HepG2 (cell line): ENCODE measurements at regions not wholly inside any gene's neighbourhood (a gene's known extent, or its start where the extent isn't known, plus 50 kb on each side); places are given as distances from the start of the nearest gene placed in this dataset.

ENCODE experiments used
- ATAC-seq: fragments of 200-7000 bp; cut with Tn5 transposase; 3 replicates; pipeline ENCODE4 v1.9.1; 2020; ENCODE audit warnings: mild to moderate bottlenecking, moderate library complexity
- BruUV-seq: library from RNA; stranded (reverse); fragments of 400-500 nt; replicated peaks from 2 replicates; lab custom pipeline; 2021; lab: Mats Ljungman, UMichigan
- CTCF ChIA-PET: fragments of 300-600 bp; formaldehyde crosslinking; extraction: SDS; loops from one replicate; lab custom pipeline; 2021; ENCODE audit warnings: low total read pairs, inconsistent platforms, low intra/inter-chr PET ratio; lab: Yijun Ruan, JAX
- POLR2A ChIA-PET: fragments of 350-600 bp; sonication (Branson Sonifier 250); formaldehyde crosslinking; loops from one replicate; lab custom pipeline; 2020; ENCODE audit warnings: antibody characterized with exemption, inconsistent platforms; lab: Yijun Ruan, JAX
- DNase-seq: peaks from one replicate; pipeline ENCODE4 v3.0.0-alpha.2; 2015; ENCODE audit warnings: low spot score
- FAIRE-seq: peaks from 3 replicates; lab custom pipeline; 2011; peaks lifted over from hg19 to GRCh38; lab: Jason Lieb, UNC
- H2AFZ ChIP-seq: one replicate; pipeline ENCODE4 v1.6.1; 2011; ENCODE audit warnings: low read length, inconsistent platforms
- H3K27ac ChIP-seq: fragments of 300-600 bp; 3 replicates; pipeline ENCODE4 v1.8.0; 2011; ENCODE audit warnings: mixed run types, mild to moderate bottlenecking, mixed read lengths, low read length, inconsistent platforms; ENCODE audit not compliant: insufficient read depth; ENCODE audit errors: extremely low read length
- H3K27me3 ChIP-seq, 2 experiments: fragments of 200-600 bp in 1 of 2; 2 replicates in 1 of 2; 3 replicates in 1 of 2; pipeline versions ENCODE4 v1.6.0 to v1.8.0; 2011; ENCODE audit warnings: low read length in 2 of 2, mild to moderate bottlenecking in 2 of 2, moderate library complexity in 2 of 2, inconsistent platforms in 1 of 2; ENCODE audit not compliant: insufficient read depth in 2 of 2, control insufficient read depth in 1 of 2
- H3K36me3 ChIP-seq, 2 experiments: fragments of 200-600 bp in 1 of 2; replicated peaks in 1 of 2; 2 replicates in 1 of 2; 3 replicates in 1 of 2; pipeline versions ENCODE4 v1.5.1 to v1.8.0; 2011; ENCODE audit warnings: low read length in 2 of 2, inconsistent platforms in 1 of 2; ENCODE audit not compliant: insufficient read depth in 2 of 2, control insufficient read depth in 1 of 2
- H3K4me1 ChIP-seq: 2 replicates; pipeline ENCODE4 v1.5.1; 2012; ENCODE audit warnings: low read length, inconsistent platforms; ENCODE audit not compliant: insufficient read depth
- H3K4me2 ChIP-seq: 2 replicates; pipeline ENCODE4 v1.6.0; 2011; ENCODE audit warnings: low read depth, low read length, inconsistent platforms
- H3K4me3 ChIP-seq, 3 experiments: fragments of 200-600 bp in 1 of 3; sonication (generic), shearing (Covaris generic) in 1 of 3; replicated peaks in 1 of 3; 2 replicates each; pipeline ENCODE4 v1.5.1; 2011 to 2016; ENCODE audit warnings: low read length in 3 of 3, inconsistent platforms in 2 of 3, low read depth in 2 of 3, mild to moderate bottlenecking in 2 of 3, control low read depth in 1 of 3, mixed read lengths in 1 of 3; ENCODE audit not compliant: insufficient read depth in 1 of 3
- H3K79me2 ChIP-seq: one replicate; pipeline ENCODE4 v1.6.1; 2011; ENCODE audit warnings: low read length, inconsistent platforms; ENCODE audit not compliant: insufficient read depth
- H3K9ac ChIP-seq: 2 replicates; pipeline ENCODE4 v1.6.0; 2011; ENCODE audit warnings: mild to moderate bottlenecking, low read depth, low read length, inconsistent platforms; ENCODE audit not compliant: insufficient read depth
- H3K9me3 ChIP-seq: 2 replicates; pipeline ENCODE4 v1.5.1; 2012; ENCODE audit warnings: mild to moderate bottlenecking, low read length
- H4K20me1 ChIP-seq: 2 replicates; pipeline ENCODE4 v1.6.0; 2011; ENCODE audit warnings: inconsistent platforms, mild to moderate bottlenecking, low read length, moderate library complexity; ENCODE audit not compliant: insufficient read depth
- CCDC6 ChIP-seq: sonication (generic); formaldehyde crosslinking; IDR thresholded peaks from 2 replicates; pipeline ENCODE4 v1.8.1; 2022; ENCODE audit warnings: mild to moderate bottlenecking, missing genetic modification reagents, moderate library complexity
- HNRNPK ChIP-seq: fragments of 200-400 bp; formaldehyde crosslinking; IDR thresholded peaks from 2 replicates; pipeline ENCODE4 v1.6.1; 2018; ENCODE audit warnings: low read length, low read depth, moderate library complexity, mild to moderate bottlenecking; ENCODE audit not compliant: poor library complexity, severe bottlenecking
- MYC ChIP-seq: sonication (generic); formaldehyde crosslinking; IDR thresholded peaks from 2 replicates; pipeline ENCODE4 v1.9.0; 2021; ENCODE audit warnings: missing genetic modification reagents, borderline replicate concordance
- SNAPC5 ChIP-seq: sonication (generic); formaldehyde crosslinking; IDR thresholded peaks from 2 replicates; pipeline ENCODE4 v1.8.1; 2023; ENCODE audit warnings: mild to moderate bottlenecking, missing genetic modification reagents, borderline replicate concordance
- ZBTB40 ChIP-seq, 2 experiments: fragments of 450-650 bp in 1 of 2; sonication (generic) in 1 of 2; formaldehyde crosslinking in 1 of 2; IDR thresholded peaks; 2 replicates each; pipeline versions ENCODE4 v1.6.1 to v1.8.0; 2016 to 2022; ENCODE audit warnings: antibody characterized with exemption in 1 of 2, mild to moderate bottlenecking in 1 of 2, missing genetic modification reagents in 1 of 2
- ZFP37 ChIP-seq: sonication (generic); formaldehyde crosslinking; IDR thresholded peaks from 2 replicates; pipeline ENCODE4 v1.4.0; 2020; ENCODE audit warnings: missing genetic modification reagents, borderline replicate concordance
- ZNF501 ChIP-seq: sonication (generic); formaldehyde crosslinking; IDR thresholded peaks from 2 replicates; pipeline ENCODE4 v1.5.1; 2020; ENCODE audit warnings: mild to moderate bottlenecking, moderate library complexity, missing genetic modification reagents
- ZNF629 ChIP-seq: sonication (generic); formaldehyde crosslinking; conservative IDR thresholded peaks from 2 replicates; pipeline ENCODE4 v1.5.0; 2020; ENCODE audit warnings: missing genetic modification reagents
- ZNF7 ChIP-seq: IDR thresholded peaks from 2 replicates; pipeline ENCODE4 v1.6.1; 2016; ENCODE audit warnings: missing biosample characterization, missing genetic modification reagents
- WGBS: methylation state at CpG from one replicate; pipeline ENCODE4 v1.1.6; 2017; ENCODE audit warnings: low lambda C conversion rate; 5-methylcytosine and 5-hydroxymethylcytosine counted together
- in situ Hi-C: cut with HindIII; loops from 2 replicates; pipeline ENCODE4 v1.10.0; 2017; ENCODE audit warnings: low pct_unique_long_range_greater_than_20kb; ENCODE audit not compliant: extremely low pct_ligation_motif_present
- intact Hi-C: fragments of 100-400 bp; cut with micrococcal nuclease; formaldehyde crosslinking; loops from one replicate; pipeline ENCODE4 v1.10.0; 2022; ENCODE audit not compliant: unreplicated experiment
- TF ChIP-seq, protein P1 (sequence below): sonication (generic); formaldehyde crosslinking; IDR thresholded peaks from 2 replicates; pipeline ENCODE4 v1.4.0; 2020; ENCODE audit warnings: missing genetic modification reagents

GRCh38 chr18:41357708-41358107, 597.3 kb upstream of the PIK3C3 start (continued):
- TF ChIP-seq CCDC6 (no peak), ZNF7 (CRISPR knock-in tag) (no peak), ZFP37 (CRISPR knock-in tag) (no peak), ZNF501 (no peak), SNAPC5 (CRISPR knock-in tag) (no peak), HNRNPK (no peak)
- TF ChIP-seq, protein P1, sequence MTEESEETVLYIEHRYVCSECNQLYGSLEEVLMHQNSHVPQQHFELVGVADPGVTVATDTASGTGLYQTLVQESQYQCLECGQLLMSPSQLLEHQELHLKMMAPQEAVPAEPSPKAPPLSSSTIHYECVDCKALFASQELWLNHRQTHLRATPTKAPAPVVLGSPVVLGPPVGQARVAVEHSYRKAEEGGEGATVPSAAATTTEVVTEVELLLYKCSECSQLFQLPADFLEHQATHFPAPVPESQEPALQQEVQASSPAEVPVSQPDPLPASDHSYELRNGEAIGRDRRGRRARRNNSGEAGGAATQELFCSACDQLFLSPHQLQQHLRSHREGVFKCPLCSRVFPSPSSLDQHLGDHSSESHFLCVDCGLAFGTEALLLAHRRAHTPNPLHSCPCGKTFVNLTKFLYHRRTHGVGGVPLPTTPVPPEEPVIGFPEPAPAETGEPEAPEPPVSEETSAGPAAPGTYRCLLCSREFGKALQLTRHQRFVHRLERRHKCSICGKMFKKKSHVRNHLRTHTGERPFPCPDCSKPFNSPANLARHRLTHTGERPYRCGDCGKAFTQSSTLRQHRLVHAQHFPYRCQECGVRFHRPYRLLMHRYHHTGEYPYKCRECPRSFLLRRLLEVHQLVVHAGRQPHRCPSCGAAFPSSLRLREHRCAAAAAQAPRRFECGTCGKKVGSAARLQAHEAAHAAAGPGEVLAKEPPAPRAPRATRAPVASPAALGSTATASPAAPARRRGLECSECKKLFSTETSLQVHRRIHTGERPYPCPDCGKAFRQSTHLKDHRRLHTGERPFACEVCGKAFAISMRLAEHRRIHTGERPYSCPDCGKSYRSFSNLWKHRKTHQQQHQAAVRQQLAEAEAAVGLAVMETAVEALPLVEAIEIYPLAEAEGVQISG (CRISPR knock-in tag), result no peak

- no peaks in the 10 kb centered on the region for H3K79me2 ChIP-seq
- ATAC-seq, result no peak
- no peak overlapping the region for H3K4me2 ChIP-seq
- in situ Hi-C loops (no loop called here), intact Hi-C loops (no loop called here)
- no peaks in the 10 kb centered on the region for H3K36me3 ChIP-seq
- BruUV-seq, result no TSS peak
- no peak overlapping the region for H3K4me3 ChIP-seq
- no peak for FAIRE-seq
- H3K9ac ChIP-seq, result no peak overlapping the region
- H3K9me3 ChIP-seq, result peaks cover 9% of the 10 kb centered on the region
- ChIA-PET CTCF (interaction anchor here (0.5 kb wide), 1 partner anchor 1752 kb away, joined by 3 read pairs; no protein-coding TSS in a partner anchor), POLR2A (no interaction called here)
- 34% methylated on average over 3 of the region's 3 CpGs for WGBS
- peaks cover 8% of the 10 kb centered on the region; the same call in 1 of the 2 replicates for H3K4me1 ChIP-seq
- H2AFZ ChIP-seq, result no peak overlapping the region
- DNase-seq, result no peak
- H3K27ac ChIP-seq, result no peak overlapping the region
- no peaks in the 10 kb centered on the region for H3K27me3 ChIP-seq
- no peaks in the 10 kb centered on the region for H4K20me1 ChIP-seq
- TF ChIP-seq MYC (no peak), ZNF629 (CRISPR knock-in tag) (no peak), ZBTB40 (IDR thresholded peaks at IDR 0.05) (no peak), ZBTB40 (CRISPR knock-in tag; IDR thresholded peaks at IDR 0.05) (no peak)
Measured at GRCh38 chr18:41353777-41354528, 601.1 kb upstream of the PIK3C3 start.
